WTC11 (cell line): ENCODE measurements at regions not wholly inside any gene's neighbourhood (a gene's known extent, or its start where the extent isn't known, plus 50 kb on each side); places are given as distances from the start of the nearest gene placed in this dataset.
"Not testable (repeated sequence)": the region's sequence is repeated elsewhere in the genome, so short reads cannot be mapped to it uniquely, and the experiment has no call there.

ENCODE experiments used
- E2F1 ChIP-seq: sonication (generic); formaldehyde crosslinking; IDR thresholded peaks from 2 replicates; pipeline ENCODE4 v1.8.0; 2022; ENCODE audit warnings: mild to moderate bottlenecking, missing genetic modification reagents
- SMAD4 ChIP-seq: sonication (generic); formaldehyde crosslinking; IDR thresholded peaks from 2 replicates; pipeline ENCODE4 v1.8.0; 2022; ENCODE audit warnings: mild to moderate bottlenecking, missing genetic modification reagents
- ZNF121 ChIP-seq: sonication (generic); formaldehyde crosslinking; IDR thresholded peaks from 2 replicates; pipeline ENCODE4 v1.8.0; 2023; ENCODE audit warnings: missing genetic modification reagents
- TF ChIP-seq, protein P1 (sequence below): fragments of 200-600 bp; IDR thresholded peaks from 2 replicates; pipeline ENCODE4 v1.8.0; 2022; ENCODE audit warnings: antibody characterized with exemption

DNA sequence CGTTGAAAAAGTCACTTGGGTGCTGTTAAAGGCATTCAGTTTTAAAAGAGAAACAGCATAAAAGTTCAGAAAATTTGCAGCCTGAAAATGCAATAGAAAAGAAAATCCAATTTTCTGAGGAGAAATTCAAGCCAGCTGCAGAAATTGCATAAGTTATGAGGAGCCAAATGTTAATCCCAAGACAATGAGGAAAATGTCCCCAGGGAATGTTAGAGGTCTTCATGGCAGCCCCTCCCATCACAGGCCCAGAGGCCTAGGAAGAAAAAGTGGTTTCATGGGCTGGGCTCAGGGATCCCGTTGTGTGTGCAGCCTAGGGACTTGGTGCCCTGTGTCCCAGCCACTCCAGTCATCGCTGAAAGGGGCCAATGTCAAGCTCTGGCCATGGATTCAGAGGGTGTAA is 1055.6 kb downstream of the DIPK2A start:
- TF ChIP-seq, protein P1, sequence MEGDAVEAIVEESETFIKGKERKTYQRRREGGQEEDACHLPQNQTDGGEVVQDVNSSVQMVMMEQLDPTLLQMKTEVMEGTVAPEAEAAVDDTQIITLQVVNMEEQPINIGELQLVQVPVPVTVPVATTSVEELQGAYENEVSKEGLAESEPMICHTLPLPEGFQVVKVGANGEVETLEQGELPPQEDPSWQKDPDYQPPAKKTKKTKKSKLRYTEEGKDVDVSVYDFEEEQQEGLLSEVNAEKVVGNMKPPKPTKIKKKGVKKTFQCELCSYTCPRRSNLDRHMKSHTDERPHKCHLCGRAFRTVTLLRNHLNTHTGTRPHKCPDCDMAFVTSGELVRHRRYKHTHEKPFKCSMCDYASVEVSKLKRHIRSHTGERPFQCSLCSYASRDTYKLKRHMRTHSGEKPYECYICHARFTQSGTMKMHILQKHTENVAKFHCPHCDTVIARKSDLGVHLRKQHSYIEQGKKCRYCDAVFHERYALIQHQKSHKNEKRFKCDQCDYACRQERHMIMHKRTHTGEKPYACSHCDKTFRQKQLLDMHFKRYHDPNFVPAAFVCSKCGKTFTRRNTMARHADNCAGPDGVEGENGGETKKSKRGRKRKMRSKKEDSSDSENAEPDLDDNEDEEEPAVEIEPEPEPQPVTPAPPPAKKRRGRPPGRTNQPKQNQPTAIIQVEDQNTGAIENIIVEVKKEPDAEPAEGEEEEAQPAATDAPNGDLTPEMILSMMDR, result not testable (repeated sequence)
- TF ChIP-seq ZNF121, SMAD4, E2F1 (CRISPR knock-in tag): not testable (repeated sequence)
